IPS-18a (cell line): ENCODE measurements at regions not wholly inside any gene's neighbourhood (a gene's known extent, or its start where the extent isn't known, plus 50 kb on each side); places are given as distances from the start of the nearest gene placed in this dataset.

Experiments used
- H3K27ac ChIP-seq: one replicate; pipeline ENCODE4 v1.5.1; 2013; ENCODE audit warnings: low read length
- H3K27me3 ChIP-seq: one replicate; pipeline ENCODE4 v1.6.1; 2013; ENCODE audit warnings: mild to moderate bottlenecking, low read length; ENCODE audit not compliant: control insufficient read depth, insufficient read depth
- H3K36me3 ChIP-seq: one replicate; pipeline ENCODE4 v1.6.1; 2013; ENCODE audit warnings: low read depth, low read length; ENCODE audit not compliant: control insufficient read depth
- H3K4me1 ChIP-seq: one replicate; pipeline ENCODE4 v1.6.1; 2013; ENCODE audit warnings: low read depth, low read length; ENCODE audit not compliant: control insufficient read depth
- H3K4me3 ChIP-seq: one replicate; pipeline ENCODE4 v1.5.1; 2013; ENCODE audit warnings: low read length
- H3K9ac ChIP-seq: one replicate; pipeline ENCODE4 v1.6.1; 2013; ENCODE audit warnings: mild to moderate bottlenecking, low read length, moderate library complexity
- H3K9me3 ChIP-seq: one replicate; pipeline ENCODE4 v1.6.1; 2013; ENCODE audit warnings: low read depth, low read length; ENCODE audit not compliant: control insufficient read depth

DNA sequence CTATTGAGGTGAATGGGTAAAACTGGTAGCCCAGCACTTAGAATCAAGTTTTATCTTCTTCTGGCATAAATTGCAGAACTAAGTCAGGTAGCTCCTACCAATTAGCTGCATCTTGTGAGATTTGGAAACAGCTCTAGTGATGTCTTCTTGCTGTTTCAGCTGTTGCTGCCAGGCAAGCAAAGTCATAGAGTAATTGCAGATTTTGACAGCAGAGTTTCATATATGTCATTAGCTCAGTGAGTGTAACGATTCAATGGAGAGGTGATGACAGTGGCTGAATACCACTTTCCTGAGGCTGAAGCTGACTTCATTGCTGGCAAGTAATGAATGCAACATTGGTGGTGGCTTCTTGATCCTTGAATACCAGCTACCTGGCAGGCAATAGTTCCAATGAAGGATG is 1109.7 kb upstream of the CDH18 start:
- H3K9ac ChIP-seq: no peak overlapping the region

GRCh38 chr5:21094619-21095018 is 1106.6 kb upstream of the CDH18 start:
- no peaks in the 10 kb centered on the region for H3K27me3 ChIP-seq
- H3K4me3 ChIP-seq: no peak overlapping the region
- H3K27ac ChIP-seq: no peak overlapping the region
- no peaks in the 10 kb centered on the region for H3K9me3 ChIP-seq
- H3K9ac ChIP-seq: no peak overlapping the region
- H3K36me3 ChIP-seq: no peaks in the 10 kb centered on the region
- H3K4me1 ChIP-seq: no peaks in the 10 kb centered on the region

More for the DNA sequence above, 1109.7 kb upstream of the CDH18 start:
- no peaks in the 10 kb centered on the region for H3K36me3 ChIP-seq
- no peaks in the 10 kb centered on the region for H3K27me3 ChIP-seq
- no peaks in the 10 kb centered on the region for H3K9me3 ChIP-seq
- H3K4me3 ChIP-seq: no peak overlapping the region
- no peak overlapping the region for H3K27ac ChIP-seq
- H3K4me1 ChIP-seq: no peaks in the 10 kb centered on the region

DNA sequence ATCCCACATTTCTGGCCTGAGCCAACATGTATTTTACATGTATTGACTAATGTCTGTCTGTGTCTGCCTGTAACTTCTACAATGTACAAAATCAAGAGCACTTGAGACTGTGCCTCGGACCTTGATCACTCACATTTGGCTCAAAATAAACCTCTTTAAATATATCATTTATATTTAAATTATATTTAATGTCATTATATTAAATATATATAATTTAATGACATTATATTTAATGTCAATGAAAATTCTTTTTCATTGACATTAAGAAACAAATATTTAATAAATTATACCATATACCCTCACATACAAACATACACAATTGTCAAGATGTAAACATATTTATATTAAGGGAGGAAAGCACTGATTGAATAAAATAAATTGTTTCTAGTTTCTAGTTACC is 1099.8 kb upstream of the CDH18 start:
- Histone ChIP-seq H3K4me3 (no peak overlapping the region), H3K27me3 (no peaks in the 10 kb centered on the region), H3K9ac (no peak overlapping the region), H3K4me1 (no peaks in the 10 kb centered on the region), H3K9me3 (no peaks in the 10 kb centered on the region), H3K36me3 (no peaks in the 10 kb centered on the region), H3K27ac (no peak overlapping the region)

- Histone ChIP-seq H3K9ac (no peak overlapping the region), H3K27me3 (no peaks in the 10 kb centered on the region), H3K4me3 (no peak overlapping the region), H3K9me3 (no peaks in the 10 kb centered on the region), H3K36me3 (no peaks in the 10 kb centered on the region), H3K27ac (no peak overlapping the region), H3K4me1 (no peaks in the 10 kb centered on the region)
These were observed 1097.8 kb upstream of the CDH18 start for GRCh38 chr5:21085791-21086190.

GRCh38 chr5:21071986-21072385 is 1084.0 kb upstream of the CDH18 start:
- no peaks in the 10 kb centered on the region for H3K4me1 ChIP-seq
- no peak overlapping the region for H3K4me3 ChIP-seq
- H3K27ac ChIP-seq: no peak overlapping the region
- no peaks in the 10 kb centered on the region for H3K27me3 ChIP-seq
- H3K9ac ChIP-seq: no peak overlapping the region
- no peaks in the 10 kb centered on the region for H3K36me3 ChIP-seq
- no peaks in the 10 kb centered on the region for H3K9me3 ChIP-seq

- Histone ChIP-seq H3K27me3 (no peaks in the 10 kb centered on the region), H3K4me1 (no peaks in the 10 kb centered on the region), H3K9me3 (no peaks in the 10 kb centered on the region), H3K27ac (no peak overlapping the region), H3K36me3 (no peaks in the 10 kb centered on the region), H3K4me3 (no peak overlapping the region), H3K9ac (no peak overlapping the region)
These were observed 1083.4 kb upstream of the CDH18 start for GRCh38 chr5:21071421-21071820.

- no peak overlapping the region for H3K9ac ChIP-seq
- no peaks in the 10 kb centered on the region for H3K36me3 ChIP-seq
- H3K27me3 ChIP-seq: no peaks in the 10 kb centered on the region
- H3K9me3 ChIP-seq: no peaks in the 10 kb centered on the region
- no peak overlapping the region for H3K27ac ChIP-seq
- H3K4me3 ChIP-seq: no peak overlapping the region
- H3K4me1 ChIP-seq: no peaks in the 10 kb centered on the region
These were observed 1082.9 kb upstream of the CDH18 start for GRCh38 chr5:21070858-21071257.

GRCh38 chr5:21067724-21068123 is 1079.7 kb upstream of the CDH18 start:
- no peaks in the 10 kb centered on the region for H3K36me3 ChIP-seq
- no peak overlapping the region for H3K9ac ChIP-seq
- H3K27ac ChIP-seq: no peak overlapping the region
- H3K4me1 ChIP-seq: no peaks in the 10 kb centered on the region
- no peak overlapping the region for H3K4me3 ChIP-seq
- peaks cover 12% of the 10 kb centered on the region for H3K9me3 ChIP-seq
- no peaks in the 10 kb centered on the region for H3K27me3 ChIP-seq

- Histone ChIP-seq H3K27me3 (no peaks in the 10 kb centered on the region), H3K9ac (no peak overlapping the region), H3K9me3 (peaks cover 12% of the 10 kb centered on the region), H3K4me3 (no peak overlapping the region), H3K27ac (no peak overlapping the region), H3K4me1 (no peaks in the 10 kb centered on the region), H3K36me3 (no peaks in the 10 kb centered on the region)
These were observed 1075.1 kb upstream of the CDH18 start for GRCh38 chr5:21063146-21063545.

GRCh38 chr5:21058289-21058688 is 1070.3 kb upstream of the CDH18 start:
- no peaks in the 10 kb centered on the region for H3K36me3 ChIP-seq
- H3K4me1 ChIP-seq: no peaks in the 10 kb centered on the region
- H3K9me3 ChIP-seq: peaks cover 3% of the 10 kb centered on the region
- H3K4me3 ChIP-seq: no peak overlapping the region
- no peak overlapping the region for H3K27ac ChIP-seq
- H3K9ac ChIP-seq: no peak overlapping the region
- no peaks in the 10 kb centered on the region for H3K27me3 ChIP-seq

DNA sequence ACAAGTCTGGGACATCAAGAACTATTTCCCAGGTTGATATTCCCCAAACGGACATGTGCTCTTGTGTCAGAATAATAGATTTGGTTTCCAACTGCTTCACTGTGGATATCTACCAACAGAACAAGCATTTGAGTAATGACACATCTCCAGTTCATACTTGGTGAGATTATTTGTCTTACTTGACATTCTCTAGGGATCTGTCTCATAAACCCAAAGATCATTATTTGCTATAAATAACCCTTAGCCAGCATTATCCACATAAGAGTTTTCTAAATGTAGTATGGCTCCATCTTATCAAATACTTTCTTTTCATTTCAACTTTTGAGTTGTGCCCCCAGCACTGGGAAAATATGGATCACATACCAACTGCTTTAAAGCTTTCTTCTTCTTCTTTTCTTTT is 1063.9 kb upstream of the CDH18 start:
- Histone ChIP-seq H3K27me3 (no peaks in the 10 kb centered on the region), H3K9me3 (no peaks in the 10 kb centered on the region), H3K4me1 (no peaks in the 10 kb centered on the region), H3K9ac (no peak overlapping the region), H3K36me3 (no peaks in the 10 kb centered on the region), H3K4me3 (no peak overlapping the region), H3K27ac (no peak overlapping the region)

- H3K9me3 ChIP-seq: no peaks in the 10 kb centered on the region
- no peak overlapping the region for H3K9ac ChIP-seq
- no peaks in the 10 kb centered on the region for H3K36me3 ChIP-seq
- H3K27ac ChIP-seq: no peak overlapping the region
- no peak overlapping the region for H3K4me3 ChIP-seq
- H3K4me1 ChIP-seq: no peaks in the 10 kb centered on the region
- H3K27me3 ChIP-seq: no peaks in the 10 kb centered on the region
These were observed 1061.9 kb upstream of the CDH18 start for GRCh38 chr5:21049901-21050300.
